Type B pancreatic cell (in vitro differentiated cells): ENCODE measurements at regions not wholly inside any gene's neighbourhood (a gene's known extent, or its start where the extent isn't known, plus 50 kb on each side); places are given as distances from the start of the nearest gene placed in this dataset.

Source experiments
- DNase-seq: peaks from one replicate; pipeline ENCODE4 v3.0.0; 2021; ENCODE audit warnings: mixed read lengths; ENCODE audit not compliant: unreplicated experiment; ENCODE audit errors: extremely low spot score
- H3K27ac Mint-ChIP-seq: 2 replicates; pipeline ENCODE4 v1.8.0; 2021; ENCODE audit warnings: mild to moderate bottlenecking, mixed read lengths
- H3K27me3 Mint-ChIP-seq: 2 replicates; pipeline ENCODE4 v1.8.0; 2021; ENCODE audit warnings: mixed read lengths
- H3K36me3 Mint-ChIP-seq: 2 replicates; pipeline ENCODE4 v1.8.0; 2021; ENCODE audit warnings: mixed read lengths
- H3K4me1 Mint-ChIP-seq: one replicate; pipeline ENCODE4 v1.8.0; 2021; ENCODE audit warnings: mixed read lengths; ENCODE audit not compliant: unreplicated experiment
- H3K4me3 Mint-ChIP-seq: 2 replicates; pipeline ENCODE4 v1.8.0; 2021; ENCODE audit warnings: mild to moderate bottlenecking, mixed read lengths
- H3K9me3 Mint-ChIP-seq: 2 replicates; pipeline ENCODE4 v1.8.0; 2021; ENCODE audit warnings: mixed read lengths
- TF ChIP-seq, protein P1 (sequence below): fragments of 200-600 bp; sonication (generic); conservative IDR thresholded peaks from 2 replicates; pipeline ENCODE4 v1.5.0; 2021; ENCODE audit warnings: antibody characterized with exemption, mild to moderate bottlenecking

DNA sequence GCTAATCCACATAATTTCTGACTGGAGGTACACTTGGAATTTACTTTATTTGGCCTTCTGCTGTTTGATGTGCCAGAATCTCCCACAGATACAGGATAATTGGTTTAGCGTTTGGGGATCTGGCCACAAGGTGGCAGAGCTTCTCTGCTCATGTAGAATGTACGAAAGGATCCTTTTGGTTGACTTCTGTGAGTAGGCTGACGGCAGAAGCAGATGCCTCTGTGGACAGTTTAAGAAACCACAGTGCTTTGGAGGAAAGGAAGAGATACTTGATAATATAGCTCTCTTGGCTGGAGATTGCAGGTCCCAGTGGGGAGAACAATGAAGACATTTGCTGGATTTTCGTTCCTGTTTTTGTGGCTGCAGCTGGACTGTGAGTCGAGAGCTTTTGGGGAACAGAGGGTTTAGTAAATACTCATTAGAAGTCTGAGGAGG is 75.3 kb upstream of the OR4E1 start:
- no peaks in the 10 kb centered on the region for H3K9me3 Mint-ChIP-seq
- TF ChIP-seq, protein P1, sequence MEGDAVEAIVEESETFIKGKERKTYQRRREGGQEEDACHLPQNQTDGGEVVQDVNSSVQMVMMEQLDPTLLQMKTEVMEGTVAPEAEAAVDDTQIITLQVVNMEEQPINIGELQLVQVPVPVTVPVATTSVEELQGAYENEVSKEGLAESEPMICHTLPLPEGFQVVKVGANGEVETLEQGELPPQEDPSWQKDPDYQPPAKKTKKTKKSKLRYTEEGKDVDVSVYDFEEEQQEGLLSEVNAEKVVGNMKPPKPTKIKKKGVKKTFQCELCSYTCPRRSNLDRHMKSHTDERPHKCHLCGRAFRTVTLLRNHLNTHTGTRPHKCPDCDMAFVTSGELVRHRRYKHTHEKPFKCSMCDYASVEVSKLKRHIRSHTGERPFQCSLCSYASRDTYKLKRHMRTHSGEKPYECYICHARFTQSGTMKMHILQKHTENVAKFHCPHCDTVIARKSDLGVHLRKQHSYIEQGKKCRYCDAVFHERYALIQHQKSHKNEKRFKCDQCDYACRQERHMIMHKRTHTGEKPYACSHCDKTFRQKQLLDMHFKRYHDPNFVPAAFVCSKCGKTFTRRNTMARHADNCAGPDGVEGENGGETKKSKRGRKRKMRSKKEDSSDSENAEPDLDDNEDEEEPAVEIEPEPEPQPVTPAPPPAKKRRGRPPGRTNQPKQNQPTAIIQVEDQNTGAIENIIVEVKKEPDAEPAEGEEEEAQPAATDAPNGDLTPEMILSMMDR: peak; percentile 83
- no peaks in the 10 kb centered on the region for H3K36me3 Mint-ChIP-seq
- DNase-seq: no peak
- H3K4me1 Mint-ChIP-seq: peaks cover 4% of the 10 kb centered on the region
- no peak overlapping the region for H3K4me3 Mint-ChIP-seq
- no peak overlapping the region for H3K27ac Mint-ChIP-seq
- peaks cover 29% of the 10 kb centered on the region for H3K27me3 Mint-ChIP-seq

DNA sequence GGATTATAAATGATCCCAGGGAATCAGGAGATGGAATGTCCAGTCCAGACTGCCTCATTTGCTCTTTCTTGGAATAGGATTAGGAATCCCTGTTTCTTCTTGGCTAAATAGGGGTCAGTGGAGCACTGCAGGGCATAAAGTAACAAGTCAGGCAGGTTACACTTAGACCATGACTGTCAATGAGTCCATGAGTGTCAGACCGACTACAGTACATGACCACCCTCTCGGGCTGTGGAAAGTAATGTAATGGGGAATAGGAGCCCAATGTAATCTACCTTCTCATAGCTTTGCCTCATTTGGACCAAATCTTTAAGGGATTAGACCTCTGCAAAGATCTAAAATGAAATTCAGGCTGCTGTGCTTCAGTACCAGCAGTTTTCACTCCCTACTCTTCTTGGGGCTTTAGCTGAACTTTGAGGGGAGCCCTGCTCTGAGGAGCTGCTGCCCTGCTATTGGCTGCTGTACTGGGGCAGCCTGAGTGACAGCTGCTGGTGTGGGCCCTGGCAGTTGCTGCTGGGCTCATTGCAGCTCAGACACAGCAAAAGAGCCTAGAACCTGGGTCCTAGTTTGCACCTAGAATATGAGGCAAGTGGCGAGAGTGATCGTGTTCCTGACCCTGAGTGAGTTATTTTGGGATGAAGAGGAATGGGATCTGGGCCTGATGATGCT is 62.2 kb upstream of the OR4E1 start:
- peaks cover 41% of the 10 kb centered on the region for H3K27me3 Mint-ChIP-seq
- no peak for DNase-seq
- no peaks in the 10 kb centered on the region for H3K36me3 Mint-ChIP-seq
- H3K4me3 Mint-ChIP-seq: no peak overlapping the region
- H3K9me3 Mint-ChIP-seq: no peaks in the 10 kb centered on the region
- H3K27ac Mint-ChIP-seq: no peak overlapping the region
- TF ChIP-seq, protein P1: no peak
- H3K4me1 Mint-ChIP-seq: no peaks in the 10 kb centered on the region

DNA sequence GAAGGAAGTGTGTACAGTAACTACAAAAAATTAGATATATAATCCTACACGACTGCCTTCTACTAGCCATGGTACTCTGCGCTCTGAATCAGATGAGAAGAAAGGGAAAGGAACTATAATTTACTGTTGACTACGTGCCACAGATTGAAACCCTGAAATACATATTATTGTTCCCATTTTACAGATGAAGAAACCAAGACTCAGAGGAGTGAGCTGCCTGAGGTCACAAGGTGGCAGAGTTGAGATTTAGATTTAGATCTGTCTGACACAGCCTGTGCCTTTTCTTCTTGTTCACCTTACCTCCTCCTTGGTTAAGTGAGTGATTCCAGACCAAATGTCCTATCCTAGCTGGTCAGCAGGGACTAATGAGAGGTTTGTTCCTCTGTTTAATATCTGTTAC is 61.6 kb upstream of the OR4E1 start:
- Mint-ChIP-seq H3K27me3 (peaks cover 37% of the 10 kb centered on the region), H3K4me1 (no peaks in the 10 kb centered on the region), H3K9me3 (no peaks in the 10 kb centered on the region), H3K4me3 (no peak overlapping the region), H3K27ac (no peak overlapping the region), H3K36me3 (no peaks in the 10 kb centered on the region)
- DNase-seq: no peak
- TF ChIP-seq, protein P1: no peak

DNA sequence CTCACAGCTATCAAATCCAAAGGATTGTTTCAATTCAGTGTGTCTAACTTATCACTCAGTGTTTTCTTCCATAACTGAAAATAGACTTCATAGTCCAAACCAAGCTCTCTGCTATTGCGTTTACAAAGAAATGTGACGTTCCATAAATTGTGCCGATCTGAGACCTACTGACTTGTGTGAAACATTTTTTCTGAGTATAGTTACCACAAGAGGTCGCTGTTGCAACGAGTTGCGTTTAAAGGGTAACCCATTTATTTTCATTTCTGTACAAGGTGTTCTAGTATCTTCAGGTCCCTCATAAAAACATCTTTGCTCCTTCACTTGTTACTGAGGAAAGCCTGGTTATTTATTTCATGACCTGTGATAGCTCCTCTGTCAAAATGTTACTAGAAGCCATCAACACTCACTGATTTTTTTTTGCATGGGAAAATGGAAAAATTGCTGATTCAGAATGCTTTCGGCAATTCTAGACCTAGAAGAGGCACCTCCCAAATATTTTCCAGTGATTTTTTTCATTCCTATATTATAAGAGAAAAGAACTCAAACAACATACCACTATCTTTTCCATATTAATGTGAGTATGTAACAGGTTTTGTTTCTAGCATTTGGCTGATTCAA is 60.9 kb upstream of the OR4E1 start:
- H3K27me3 Mint-ChIP-seq: peaks cover 36% of the 10 kb centered on the region
- DNase-seq: no peak
- no peaks in the 10 kb centered on the region for H3K36me3 Mint-ChIP-seq
- TF ChIP-seq, protein P1: peak; percentile 84
- no peak overlapping the region for H3K4me3 Mint-ChIP-seq
- H3K4me1 Mint-ChIP-seq: no peaks in the 10 kb centered on the region
- H3K27ac Mint-ChIP-seq: no peak overlapping the region
- no peaks in the 10 kb centered on the region for H3K9me3 Mint-ChIP-seq

DNA sequence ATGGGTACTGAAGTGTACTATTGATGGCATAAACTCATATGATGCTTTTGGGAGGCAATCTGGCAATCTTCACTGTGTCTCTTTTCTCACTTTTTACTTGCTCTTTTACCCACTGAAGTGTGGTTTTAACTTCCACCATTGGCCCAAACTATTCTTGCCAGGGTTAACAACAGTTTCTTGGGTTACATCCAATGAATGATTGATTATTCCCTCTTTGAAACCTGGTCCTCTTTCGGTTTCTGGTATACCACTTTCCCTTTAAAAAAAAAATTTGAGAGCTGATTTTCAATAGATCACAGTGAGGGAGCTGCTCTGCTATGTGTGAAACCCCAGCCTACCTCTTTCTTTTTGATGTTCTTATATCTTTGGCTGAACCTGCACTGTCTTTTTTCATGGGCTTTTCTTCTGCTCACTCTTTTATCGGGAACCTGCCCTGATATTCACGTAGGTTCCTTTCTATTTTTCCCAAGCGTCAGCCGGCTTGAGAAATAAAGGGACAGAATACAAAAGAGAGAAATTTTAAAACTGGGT is 56.1 kb upstream of the OR4E1 start:
- H3K27me3 Mint-ChIP-seq: peaks cover 43% of the 10 kb centered on the region

More for the DNA sequence above, 56.1 kb upstream of the OR4E1 start:
- Mint-ChIP-seq H3K27ac (no peak overlapping the region), H3K9me3 (no peaks in the 10 kb centered on the region), H3K36me3 (no peaks in the 10 kb centered on the region), H3K4me3 (no peak overlapping the region), H3K4me1 (no peaks in the 10 kb centered on the region)
- TF ChIP-seq, protein P1: no peak
- no peak for DNase-seq
